Loucy (cell line): ENCODE measurements at regions not wholly inside any gene's neighbourhood (a gene's known extent, or its start where the extent isn't known, plus 50 kb on each side); places are given as distances from the start of the nearest gene placed in this dataset.

Source experiments
- H2AFZ ChIP-seq: fragments of 200-600 bp; sonication (generic); 2 replicates; pipeline ENCODE4 v1.6.0; 2016; ENCODE audit warnings: antibody characterized with exemption, mild to moderate bottlenecking, low read length, moderate library complexity
- H3F3A ChIP-seq: fragments of 200-600 bp; 2 replicates; pipeline ENCODE4 v1.6.0; 2016; ENCODE audit warnings: antibody characterized with exemption, low read depth, mild to moderate bottlenecking
- H3K27me3 ChIP-seq: fragments of 200-600 bp; sonication (generic); 2 replicates; pipeline ENCODE4 v1.6.1; 2014; ENCODE audit warnings: low read length, mild to moderate bottlenecking; ENCODE audit not compliant: insufficient read depth, poor library complexity, severe bottlenecking
- H3K36me3 ChIP-seq: fragments of 200-600 bp; sonication (generic); 2 replicates; pipeline ENCODE4 v1.6.1; 2016; ENCODE audit warnings: low read length; ENCODE audit not compliant: insufficient read depth
- H3K4me1 ChIP-seq: fragments of 200-600 bp; sonication (generic); 2 replicates; pipeline ENCODE4 v1.5.1; 2014; ENCODE audit warnings: low read length, mild to moderate bottlenecking; ENCODE audit not compliant: insufficient read depth, poor library complexity, severe bottlenecking
- H3K4me2 ChIP-seq: fragments of 200-600 bp; sonication (generic); 2 replicates; pipeline ENCODE4 v1.6.0; 2014; ENCODE audit warnings: antibody characterized with exemption, low read length, low read depth, mild to moderate bottlenecking; ENCODE audit not compliant: poor library complexity, severe bottlenecking
- H3K4me3 ChIP-seq: fragments of 200-600 bp; sonication (generic); 2 replicates; pipeline ENCODE4 v1.5.1; 2014; ENCODE audit warnings: low read length, mild to moderate bottlenecking, mixed read lengths; ENCODE audit not compliant: poor library complexity, severe bottlenecking
- H3K79me2 ChIP-seq: fragments of 200-600 bp; sonication (generic); 2 replicates; pipeline ENCODE4 v1.6.1; 2014; ENCODE audit warnings: low read length; ENCODE audit not compliant: insufficient read depth
- H3K9ac ChIP-seq: fragments of 200-600 bp; sonication (generic); 2 replicates; pipeline ENCODE4 v1.6.0; 2014; ENCODE audit warnings: mild to moderate bottlenecking, low read depth, low read length, moderate library complexity; ENCODE audit not compliant: poor library complexity, severe bottlenecking
- H3K9me2 ChIP-seq: fragments of 200-600 bp; sonication (generic); replicated peaks from 2 replicates; pipeline ENCODE4 v1.6.1; 2016; ENCODE audit warnings: low read depth, low read length, mixed read lengths
- H3K9me3 ChIP-seq: fragments of 200-600 bp; sonication (generic); 2 replicates; pipeline ENCODE4 v1.6.1; 2014; ENCODE audit warnings: mild to moderate bottlenecking, antibody characterized with exemption, low read length, low read depth; ENCODE audit not compliant: insufficient read depth
- H4K20me1 ChIP-seq: fragments of 200-600 bp; sonication (generic); 2 replicates; pipeline ENCODE4 v1.6.0; 2014; ENCODE audit warnings: antibody characterized with exemption, low read length, mild to moderate bottlenecking; ENCODE audit not compliant: insufficient read depth, poor library complexity, severe bottlenecking
- CTCF ChIP-seq: fragments of 200-600 bp; sonication (generic); conservative IDR thresholded peaks from 2 replicates; pipeline ENCODE4 v1.5.1; 2014; ENCODE audit warnings: mild to moderate bottlenecking, antibody characterized with exemption, low read length
- EZH2phosphoT487 ChIP-seq: fragments of 200-600 bp; IDR thresholded peaks from 2 replicates; pipeline ENCODE4 v1.6.1; 2018; ENCODE audit warnings: antibody characterized with exemption, mild to moderate bottlenecking, moderate library complexity, borderline replicate concordance

DNA sequence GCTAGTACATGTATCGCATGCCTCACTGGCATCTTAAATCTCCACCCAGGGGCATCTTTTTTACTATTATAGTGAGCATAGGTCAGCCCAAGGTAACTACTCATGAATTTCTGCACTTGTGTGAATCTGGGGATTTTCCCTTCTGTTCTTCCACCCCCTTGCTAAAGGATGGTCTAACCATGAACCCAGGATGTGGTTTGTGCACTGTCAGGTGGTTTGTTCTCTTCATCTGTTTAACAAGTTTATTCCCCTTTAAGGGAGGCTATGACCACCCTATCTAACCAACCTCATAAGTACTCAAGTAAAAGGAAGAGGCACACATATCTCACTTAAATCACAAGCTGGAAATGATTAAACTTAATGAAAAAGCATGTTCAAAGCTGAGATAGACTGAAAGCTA, 243.0 kb downstream of the RPRM start:
- no peaks in the 10 kb centered on the region for H3K9me3 ChIP-seq
- no peaks in the 10 kb centered on the region for H3K9me2 ChIP-seq
- H3K4me3 ChIP-seq: no peak overlapping the region
- H3K4me1 ChIP-seq: no peaks in the 10 kb centered on the region
- TF ChIP-seq EZH2phosphoT487 (no peak), CTCF (no peak)
- H3F3A ChIP-seq: no peaks in the 10 kb centered on the region
- H3K9ac ChIP-seq: no peak overlapping the region
- no peak overlapping the region for H2AFZ ChIP-seq
- no peak overlapping the region for H3K4me2 ChIP-seq
- H3K36me3 ChIP-seq: no peaks in the 10 kb centered on the region
- H3K79me2 ChIP-seq: no peaks in the 10 kb centered on the region
- H4K20me1 ChIP-seq: no peaks in the 10 kb centered on the region
- H3K27me3 ChIP-seq: no peaks in the 10 kb centered on the region

DNA sequence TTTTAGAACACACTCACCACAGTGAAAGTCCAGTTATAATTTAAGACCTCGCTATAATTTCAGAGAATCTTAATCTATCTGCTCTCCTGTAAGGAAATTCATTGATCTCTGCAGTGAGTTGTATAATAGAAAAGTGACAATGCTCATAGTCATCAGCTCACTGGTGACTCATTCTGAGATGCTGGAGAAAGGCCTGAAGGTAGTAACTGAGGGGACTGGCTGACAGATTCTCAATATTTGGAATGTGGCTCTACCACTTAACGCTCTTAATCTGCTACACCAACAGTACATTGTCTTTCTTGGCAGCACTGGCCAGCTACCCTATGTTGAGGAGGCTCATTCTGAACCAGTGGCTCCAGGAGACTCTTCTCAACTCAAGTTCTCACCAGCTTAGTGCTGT, 246.1 kb downstream of the RPRM start:
- Histone ChIP-seq H3K4me3 (no peak overlapping the region), H4K20me1 (no peaks in the 10 kb centered on the region), H3K9ac (no peak overlapping the region), H3K9me2 (no peaks in the 10 kb centered on the region), H2AFZ (no peak overlapping the region), H3K27me3 (no peaks in the 10 kb centered on the region), H3K4me2 (no peak overlapping the region), H3K9me3 (no peaks in the 10 kb centered on the region), H3F3A (no peaks in the 10 kb centered on the region), H3K79me2 (no peaks in the 10 kb centered on the region), H3K4me1 (no peaks in the 10 kb centered on the region), H3K36me3 (no peaks in the 10 kb centered on the region)
- TF ChIP-seq EZH2phosphoT487 (no peak), CTCF (no peak)

DNA sequence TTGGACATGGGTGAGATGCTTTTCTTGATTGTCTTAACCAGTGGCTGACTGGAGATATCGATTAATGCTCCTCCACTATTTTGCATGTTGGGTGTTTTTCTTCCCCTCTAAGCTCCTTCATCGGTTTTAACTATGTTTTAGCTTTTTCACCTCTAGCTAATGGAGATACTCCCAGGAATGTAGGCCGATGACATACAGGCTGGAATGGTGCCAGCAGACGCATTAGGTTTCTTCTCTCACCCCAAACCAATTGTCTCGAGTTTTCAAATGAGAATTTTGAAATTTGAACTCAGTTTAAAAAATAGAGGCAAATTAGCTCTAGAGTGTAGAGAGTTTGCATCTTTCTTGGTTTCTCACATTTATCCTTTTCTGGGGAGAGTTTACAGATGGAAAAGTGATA, 247.6 kb downstream of the RPRM start:
- Histone ChIP-seq H3K79me2 (no peaks in the 10 kb centered on the region), H3K36me3 (no peaks in the 10 kb centered on the region), H3K4me1 (no peaks in the 10 kb centered on the region), H4K20me1 (no peaks in the 10 kb centered on the region), H3K27me3 (no peaks in the 10 kb centered on the region), H3K9ac (no peak overlapping the region), H3K4me3 (no peak overlapping the region), H3K4me2 (no peak overlapping the region), H3K9me2 (no peaks in the 10 kb centered on the region), H3F3A (no peaks in the 10 kb centered on the region), H3K9me3 (no peaks in the 10 kb centered on the region), H2AFZ (no peak overlapping the region)
- TF ChIP-seq EZH2phosphoT487 (no peak), CTCF (no peak)
